ENCODE measurements at regions not wholly inside any gene's neighbourhood (a gene's known extent, or its start where the extent isn't known, plus 50 kb on each side); places are given as distances from the start of the nearest gene placed in this dataset.

DNA sequence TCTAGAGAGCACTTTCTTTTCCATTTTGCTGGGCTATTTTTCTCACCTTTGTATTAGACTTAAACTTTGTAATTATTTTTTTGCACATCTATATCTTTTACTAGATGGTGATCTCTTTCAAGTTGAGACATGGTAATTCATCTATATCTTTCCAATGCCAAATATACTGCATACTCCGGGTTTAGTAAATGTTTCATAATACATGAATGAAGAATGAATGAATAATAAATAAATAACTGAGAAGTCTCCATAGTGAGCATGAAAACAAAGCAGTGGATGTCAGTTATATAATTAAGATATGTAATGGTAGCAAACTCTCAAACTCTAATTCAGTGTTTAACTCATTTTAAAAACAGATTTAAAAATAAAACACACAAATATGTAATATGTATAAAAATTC, 342.5 kb upstream of the KITLG start:
- no peak for DNase-seq (ENCODE audit: low spot score)
- no peak overlapping the region for H3K27ac ChIP-seq (ENCODE audit: low read depth, low read length, poor library complexity, severe bottlenecking)
- no peaks in the 10 kb centered on the region for H3K36me3 ChIP-seq (ENCODE audit: insufficient read depth, low read length)
- CTCF ChIA-PET (ENCODE audit: unreplicated experiment) = no interaction called here
- no peak overlapping the region for H3K4me2 ChIP-seq (ENCODE audit: low read length)
- H3K9me3 ChIP-seq (ENCODE audit: low read length) = no peaks in the 10 kb centered on the region
- H3K79me2 ChIP-seq (ENCODE audit: insufficient read depth, low read depth, low read length) = no peaks in the 10 kb centered on the region
- H3K4me3 ChIP-seq (ENCODE audit: low read depth, low read length, poor library complexity, severe bottlenecking) = no peak overlapping the region
- no peaks in the 10 kb centered on the region for H4K20me1 ChIP-seq (ENCODE audit: insufficient read depth, low read length)
- H2AFZ ChIP-seq (ENCODE audit: low read length) = no peak overlapping the region
- TF ChIP-seq, protein P1, sequence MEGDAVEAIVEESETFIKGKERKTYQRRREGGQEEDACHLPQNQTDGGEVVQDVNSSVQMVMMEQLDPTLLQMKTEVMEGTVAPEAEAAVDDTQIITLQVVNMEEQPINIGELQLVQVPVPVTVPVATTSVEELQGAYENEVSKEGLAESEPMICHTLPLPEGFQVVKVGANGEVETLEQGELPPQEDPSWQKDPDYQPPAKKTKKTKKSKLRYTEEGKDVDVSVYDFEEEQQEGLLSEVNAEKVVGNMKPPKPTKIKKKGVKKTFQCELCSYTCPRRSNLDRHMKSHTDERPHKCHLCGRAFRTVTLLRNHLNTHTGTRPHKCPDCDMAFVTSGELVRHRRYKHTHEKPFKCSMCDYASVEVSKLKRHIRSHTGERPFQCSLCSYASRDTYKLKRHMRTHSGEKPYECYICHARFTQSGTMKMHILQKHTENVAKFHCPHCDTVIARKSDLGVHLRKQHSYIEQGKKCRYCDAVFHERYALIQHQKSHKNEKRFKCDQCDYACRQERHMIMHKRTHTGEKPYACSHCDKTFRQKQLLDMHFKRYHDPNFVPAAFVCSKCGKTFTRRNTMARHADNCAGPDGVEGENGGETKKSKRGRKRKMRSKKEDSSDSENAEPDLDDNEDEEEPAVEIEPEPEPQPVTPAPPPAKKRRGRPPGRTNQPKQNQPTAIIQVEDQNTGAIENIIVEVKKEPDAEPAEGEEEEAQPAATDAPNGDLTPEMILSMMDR (conservative IDR thresholded peaks at IDR 0.05; ENCODE audit: low read length) = no peak
- TF ChIP-seq EZH2phosphoT487 (IDR thresholded peaks at IDR 0.05; ENCODE audit: borderline replicate concordance, low read depth, low read length) = no peak
- intact Hi-C loops (cut with micrococcal nuclease; ENCODE audit: unreplicated experiment) = no loop called here
- no peaks in the 10 kb centered on the region for H3K4me1 ChIP-seq (ENCODE audit: insufficient read depth, low read length, poor library complexity, severe bottlenecking)
- POLR2A ChIA-PET = interaction anchor here (0.7 kb wide), 1 partner anchor 438 kb away, joined by 3 read pairs; no protein-coding TSS in a partner anchor
- H3K9me2 ChIP-seq (ENCODE audit: insufficient read depth, low read length) = no peaks in the 10 kb centered on the region
- no TSS peak for BruUV-seq (replicated peaks)

DNA sequence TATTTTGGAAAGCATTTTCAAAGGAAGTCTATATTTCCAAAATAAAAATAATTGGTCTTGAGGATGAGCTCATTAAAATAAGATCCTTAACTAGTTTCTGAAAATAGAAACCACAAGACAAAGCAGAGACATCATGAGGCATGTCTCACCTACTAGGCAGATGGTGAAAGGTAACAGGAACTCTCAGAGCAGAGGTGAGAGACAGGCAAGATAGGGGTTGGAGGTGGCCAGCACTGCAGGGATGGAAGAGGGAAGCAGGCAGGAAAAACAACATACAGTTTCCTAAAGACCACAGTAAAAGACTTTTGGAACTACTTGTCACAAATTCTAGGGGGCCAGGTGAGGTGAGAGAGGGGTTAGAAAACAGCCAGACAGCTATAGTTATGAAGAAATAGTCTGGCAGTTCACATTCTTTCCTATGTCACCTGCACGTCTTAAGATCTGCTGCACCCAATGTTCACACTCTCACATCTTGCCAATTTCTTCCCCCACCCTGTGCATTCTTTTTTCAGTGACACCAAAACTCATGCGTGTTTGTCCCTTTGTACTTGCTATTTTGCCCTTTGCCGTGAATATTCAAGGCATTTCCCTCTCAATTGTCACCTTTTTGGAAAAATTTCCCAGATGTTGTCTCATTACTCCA, 341.7 kb upstream of the KITLG start:
- intact Hi-C loops (cut with micrococcal nuclease; ENCODE audit: unreplicated experiment) = no loop called here
- no peaks in the 10 kb centered on the region for H3K9me3 ChIP-seq (ENCODE audit: low read length)
- H3K27ac ChIP-seq (ENCODE audit: low read depth, low read length, poor library complexity, severe bottlenecking) = no peak overlapping the region
- H3K36me3 ChIP-seq (ENCODE audit: insufficient read depth, low read length) = no peaks in the 10 kb centered on the region
- no TSS peak for BruUV-seq (replicated peaks)
- no peak overlapping the region for H2AFZ ChIP-seq (ENCODE audit: low read length)
- H4K20me1 ChIP-seq (ENCODE audit: insufficient read depth, low read length) = no peaks in the 10 kb centered on the region
- CTCF ChIA-PET (ENCODE audit: unreplicated experiment) = no interaction called here
- no peak overlapping the region for H3K4me2 ChIP-seq (ENCODE audit: low read length)
- TF ChIP-seq, protein P1 (conservative IDR thresholded peaks at IDR 0.05; ENCODE audit: low read length) = no peak
- no peak for TF ChIP-seq EZH2phosphoT487 (IDR thresholded peaks at IDR 0.05; ENCODE audit: borderline replicate concordance, low read depth, low read length)
- POLR2A ChIA-PET = interaction anchor here (0.7 kb wide), 1 partner anchor 437 kb away, joined by 3 read pairs; no protein-coding TSS in a partner anchor
- no peaks in the 10 kb centered on the region for H3K4me1 ChIP-seq (ENCODE audit: insufficient read depth, low read length, poor library complexity, severe bottlenecking)
- no peaks in the 10 kb centered on the region for H3K79me2 ChIP-seq (ENCODE audit: insufficient read depth, low read depth, low read length)
- no peak overlapping the region for H3K4me3 ChIP-seq (ENCODE audit: low read depth, low read length, poor library complexity, severe bottlenecking)
- no peak for DNase-seq (ENCODE audit: low spot score)
- no peaks in the 10 kb centered on the region for H3K9me2 ChIP-seq (ENCODE audit: insufficient read depth, low read length)

DNA sequence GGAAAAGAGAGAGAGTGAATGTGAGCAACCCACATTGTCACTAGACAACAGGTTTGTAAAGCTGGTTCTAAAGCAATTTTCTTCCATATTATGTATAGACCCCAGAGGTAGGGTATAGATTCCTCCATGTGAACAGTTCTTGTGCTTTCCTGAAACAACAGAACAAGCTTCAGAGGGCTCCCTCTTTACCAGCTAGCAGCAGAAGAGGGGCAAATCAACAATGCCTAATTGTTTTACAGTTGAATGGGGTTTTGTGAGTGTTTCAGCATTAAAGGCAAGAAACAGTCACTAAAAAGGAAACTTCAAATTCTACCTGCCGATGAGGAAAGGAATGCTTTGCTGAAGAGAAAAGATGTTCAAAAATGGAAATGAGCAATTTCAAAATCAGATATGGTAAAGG, 341.2 kb upstream of the KITLG start:
- Histone ChIP-seq H3K9me2 (ENCODE audit: insufficient read depth, low read length) (no peaks in the 10 kb centered on the region), H4K20me1 (ENCODE audit: insufficient read depth, low read length) (no peaks in the 10 kb centered on the region), H3K9me3 (ENCODE audit: low read length) (no peaks in the 10 kb centered on the region), H3K4me2 (ENCODE audit: low read length) (no peak overlapping the region), H3K27ac (ENCODE audit: low read depth, low read length, poor library complexity, severe bottlenecking) (no peak overlapping the region), H3K4me1 (ENCODE audit: insufficient read depth, low read length, poor library complexity, severe bottlenecking) (no peaks in the 10 kb centered on the region), H3K79me2 (ENCODE audit: insufficient read depth, low read depth, low read length) (no peaks in the 10 kb centered on the region), H2AFZ (ENCODE audit: low read length) (no peak overlapping the region), H3K36me3 (ENCODE audit: insufficient read depth, low read length) (no peaks in the 10 kb centered on the region), H3K4me3 (ENCODE audit: low read depth, low read length, poor library complexity, severe bottlenecking) (no peak overlapping the region)
- DNase-seq (ENCODE audit: low spot score) = no peak
- POLR2A ChIA-PET = interaction anchor here (0.6 kb wide), 1 partner anchor 1620 kb away, joined by 3 read pairs; no protein-coding TSS in a partner anchor
- intact Hi-C loops (cut with micrococcal nuclease; ENCODE audit: unreplicated experiment) = no loop called here
- TF ChIP-seq EZH2phosphoT487 (IDR thresholded peaks at IDR 0.05; ENCODE audit: borderline replicate concordance, low read depth, low read length) = no peak
- TF ChIP-seq, protein P1 (conservative IDR thresholded peaks at IDR 0.05; ENCODE audit: low read length) = no peak
- BruUV-seq (replicated peaks) = no TSS peak
- CTCF ChIA-PET (ENCODE audit: unreplicated experiment) = no interaction called here
